Kidney epithelial cell (primary cell): ENCODE measurements at regions not wholly inside any gene's neighbourhood (a gene's known extent, or its start where the extent isn't known, plus 50 kb on each side); places are given as distances from the start of the nearest gene placed in this dataset.

Experiments
- DNase-seq: peaks from one replicate; pipeline ENCODE4 v3.0.0-alpha.2; 2010; ENCODE audit warnings: low read depth
- H3K27me3 ChIP-seq: 2 replicates; pipeline ENCODE4 v1.6.0; 2011; ENCODE audit warnings: low read length; ENCODE audit not compliant: control insufficient read depth, insufficient read depth
- H3K36me3 ChIP-seq: 2 replicates; pipeline ENCODE4 v1.5.1; 2011; ENCODE audit warnings: low read length; ENCODE audit not compliant: control insufficient read depth, insufficient read depth
- H3K4me3 ChIP-seq: 2 replicates; pipeline ENCODE4 v1.5.1; 2011; ENCODE audit warnings: low read depth, mild to moderate bottlenecking, control low read depth, low read length
- CTCF ChIP-seq: IDR thresholded peaks from 2 replicates; pipeline ENCODE4 v1.5.1; 2011; ENCODE audit warnings: mild to moderate bottlenecking, moderate library complexity, low read length, control low read depth, inconsistent platforms; ENCODE audit not compliant: insufficient read depth, poor library complexity, severe bottlenecking

DNA sequence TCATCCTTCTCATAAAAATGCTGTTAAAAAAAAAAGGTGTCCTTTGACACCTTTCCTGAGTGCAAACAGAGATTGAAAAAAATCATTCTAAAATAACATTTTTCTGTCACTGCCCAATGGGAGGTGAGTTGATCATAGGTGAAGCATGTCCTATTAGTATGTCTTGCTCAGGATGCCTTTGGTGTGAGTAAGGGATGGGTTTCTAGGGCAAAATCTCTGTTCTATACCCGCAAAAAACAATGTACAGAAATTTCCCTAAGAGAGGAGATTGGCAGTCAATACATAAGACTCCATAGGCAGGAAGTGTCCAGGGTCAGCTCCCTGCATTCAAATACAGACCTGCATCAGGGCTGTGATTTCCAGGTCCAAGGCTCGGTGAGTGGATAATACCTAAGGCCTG is 195.2 kb downstream of the DAD1 start:
- no peak for TF ChIP-seq CTCF
- Histone ChIP-seq H3K27me3 (no peaks in the 10 kb centered on the region), H3K36me3 (no peaks in the 10 kb centered on the region), H3K4me3 (no peak overlapping the region)
- DNase-seq, result no peak

DNA sequence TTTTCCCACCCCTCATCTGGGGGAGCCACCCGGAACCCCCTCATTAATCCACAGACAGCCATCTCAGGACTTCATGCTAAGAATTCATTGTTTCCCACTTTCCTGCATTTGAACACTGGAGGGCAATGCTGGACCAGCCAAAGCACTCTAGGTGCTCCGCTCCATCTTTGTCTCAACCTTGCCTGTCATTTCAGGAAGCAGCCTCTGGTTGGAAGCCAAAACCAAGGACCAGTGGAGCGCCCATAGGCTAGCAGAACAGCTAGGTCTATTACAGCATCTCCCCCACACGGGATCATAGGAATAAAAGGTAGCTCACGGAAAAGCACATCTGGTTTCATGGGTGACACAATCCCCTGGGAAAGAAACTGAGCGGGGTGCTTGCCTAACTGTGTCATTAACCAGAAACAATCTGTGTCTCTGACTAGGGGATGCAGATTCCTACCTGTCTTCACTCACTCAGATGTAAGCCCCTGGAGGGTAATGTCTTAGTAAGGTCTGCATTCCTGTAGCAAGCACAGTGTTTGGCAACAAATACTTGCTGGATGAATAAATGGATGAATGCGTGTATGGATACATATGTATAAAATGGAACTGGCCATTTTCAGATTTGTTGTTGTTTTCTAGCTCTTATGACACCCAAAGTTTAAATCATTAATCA is 197.0 kb downstream of the DAD1 start:
- no peak overlapping the region for H3K4me3 ChIP-seq
- no peaks in the 10 kb centered on the region for H3K36me3 ChIP-seq
- peak; percentile 81 for TF ChIP-seq CTCF
- no peak for DNase-seq
- H3K27me3 ChIP-seq, result no peaks in the 10 kb centered on the region

GRCh38 chr14:22390824-22391461 is 198.1 kb downstream of the DAD1 start:
- Histone ChIP-seq H3K27me3 (no peaks in the 10 kb centered on the region), H3K36me3 (no peaks in the 10 kb centered on the region), H3K4me3 (no peak overlapping the region)
- no peak for DNase-seq
- no peak for TF ChIP-seq CTCF

- Histone ChIP-seq H3K27me3 (no peaks in the 10 kb centered on the region), H3K4me3 (no peak overlapping the region), H3K36me3 (no peaks in the 10 kb centered on the region)
- DNase-seq, result no peak
- no peak for TF ChIP-seq CTCF
Observed at GRCh38 chr14:22390195-22390594, 198.8 kb downstream of the DAD1 start.

DNA sequence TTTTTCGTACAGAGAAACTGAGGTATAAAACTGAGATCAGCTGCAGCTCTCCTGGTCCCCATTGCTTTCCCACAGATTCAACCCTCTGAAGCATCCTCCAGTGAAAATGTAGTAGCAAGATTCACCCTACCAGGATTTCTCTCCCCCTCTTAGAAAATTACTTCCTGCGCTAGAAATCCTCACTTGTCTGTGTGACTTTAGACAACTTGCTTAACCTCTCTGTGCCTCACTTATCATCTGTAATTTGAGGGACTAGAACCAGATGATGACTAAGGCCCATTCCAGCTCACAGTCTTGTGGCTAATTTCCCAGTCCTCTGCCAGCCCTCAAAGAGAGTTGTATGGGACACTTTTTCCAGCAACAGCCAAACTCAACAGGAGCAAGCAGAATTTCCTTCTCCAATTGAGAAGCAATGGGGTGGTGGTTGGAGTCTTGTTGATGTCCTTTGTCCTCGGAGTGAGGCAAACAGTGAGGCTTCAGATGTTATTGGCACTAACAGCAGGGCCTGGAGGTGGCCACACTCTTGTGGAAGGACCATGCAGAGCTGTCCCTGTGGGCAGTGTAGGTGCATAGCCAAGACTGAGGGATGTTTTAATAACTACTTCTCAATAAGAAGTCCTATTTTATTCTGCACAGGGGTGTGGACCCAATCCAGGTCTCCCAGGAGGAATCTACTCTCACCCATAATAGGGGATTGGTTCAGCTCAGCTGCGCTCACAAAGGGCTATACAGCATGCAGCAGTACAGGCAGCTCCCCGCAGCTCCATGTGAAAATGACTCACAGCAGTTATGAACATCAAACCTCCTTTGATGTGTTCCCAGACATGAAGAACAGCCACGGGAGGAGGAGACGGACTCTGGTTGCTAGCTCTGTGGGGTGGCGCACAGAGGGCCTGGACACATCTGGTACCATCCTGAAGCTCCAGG is 200.1 kb downstream of the DAD1 start:
- no peak for TF ChIP-seq CTCF
- Histone ChIP-seq H3K36me3 (no peaks in the 10 kb centered on the region), H3K27me3 (no peaks in the 10 kb centered on the region), H3K4me3 (no peak overlapping the region)
- DNase-seq, result no peak
